ENCODE measurements at regions not wholly inside any gene's neighbourhood (a gene's known extent, or its start where the extent isn't known, plus 50 kb on each side); places are given as distances from the start of the nearest gene placed in this dataset.

- TF ChIP-seq LEF1 (IDR thresholded peaks at IDR 0.05; ENCODE audit: borderline replicate concordance) (no peak), SP1 (IDR thresholded peaks at IDR 0.05) (no peak), FOXM1 (IDR thresholded peaks at IDR 0.05; ENCODE audit: borderline replicate concordance) (no peak), ARNT (IDR thresholded peaks at IDR 0.05) (no peak)
Measured at GRCh38 chrX:42128020-42128419, 204.7 kb upstream of the CASK start.

Data from HEK293T (cell line).